Fibroblast of peridontal ligament (primary cell): ENCODE measurements at regions not wholly inside any gene's neighbourhood (a gene's known extent, or its start where the extent isn't known, plus 50 kb on each side); places are given as distances from the start of the nearest gene placed in this dataset.
"Not testable (repeated sequence)": the region's sequence is repeated elsewhere in the genome, so short reads cannot be mapped to it uniquely, and the experiment has no call there.

ENCODE experiments used
- DNase-seq: peaks from one replicate; pipeline ENCODE4 v3.0.0-alpha.2; 2010; ENCODE audit errors: extremely low read depth

DNA sequence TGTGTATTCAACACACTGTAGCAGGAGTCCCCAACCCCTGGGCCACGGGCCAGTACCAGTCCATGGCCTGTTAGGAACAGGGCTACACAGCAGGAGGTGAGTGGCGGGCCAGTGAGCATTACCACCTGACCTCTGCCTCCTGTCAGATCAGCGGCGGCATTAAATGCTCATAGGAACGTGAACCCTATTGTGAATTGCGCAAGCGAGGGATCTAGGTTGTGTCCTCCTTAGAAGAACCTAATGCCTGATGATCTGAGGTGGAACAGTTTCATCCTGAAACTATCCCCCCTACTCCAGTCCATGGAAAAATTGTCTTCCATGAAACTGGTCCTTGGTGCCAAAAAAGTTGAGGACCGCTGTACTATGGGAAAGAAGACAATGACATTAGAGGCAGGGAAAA is 386.9 kb downstream of the PREX1 start:
- DNase-seq = no peak

- DNase-seq = not testable (repeated sequence)
Observed at GRCh38 chr20:48440261-48440660, 387.5 kb downstream of the PREX1 start.

DNA sequence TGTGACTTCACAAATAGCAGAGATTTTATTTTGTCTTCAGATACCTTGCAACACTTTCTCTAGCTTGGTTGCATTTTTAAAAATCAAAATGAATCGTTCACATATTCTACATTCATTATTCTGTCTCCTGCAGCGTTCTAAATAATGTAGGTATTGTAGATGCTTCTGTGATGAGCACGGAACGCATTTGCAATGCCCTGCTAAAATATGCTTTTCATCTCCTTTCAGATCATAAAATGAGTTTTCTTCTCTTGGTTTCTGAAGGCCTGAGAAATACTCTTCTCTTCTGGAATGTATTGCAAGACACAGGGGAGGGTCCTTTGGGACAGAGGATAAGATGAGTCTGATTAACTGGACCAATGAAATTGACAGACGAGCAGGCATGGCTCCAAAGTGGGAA is 390.7 kb downstream of the PREX1 start:
- no peak for DNase-seq

DNA sequence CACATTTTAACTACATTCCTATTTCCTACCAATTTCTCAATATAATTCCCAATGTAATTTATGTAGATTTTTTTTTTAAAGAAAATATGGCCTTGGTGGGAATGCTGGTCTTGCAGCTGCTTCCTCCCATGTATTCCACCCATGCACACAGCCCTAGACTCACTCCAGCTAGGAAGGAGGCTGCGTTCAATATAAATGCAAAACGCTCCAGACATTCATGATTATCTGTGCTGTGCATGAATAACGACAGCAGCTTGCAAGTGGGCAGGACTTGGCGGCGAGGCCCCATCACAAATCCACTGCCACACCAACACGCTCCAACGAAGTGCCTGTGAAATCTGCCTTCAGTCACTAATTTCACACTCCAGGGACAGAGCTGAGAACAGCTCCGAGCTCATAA is 391.2 kb downstream of the PREX1 start:
- DNase-seq = not testable (repeated sequence)

- DNase-seq = no peak
Observed at GRCh38 chr20:48433178-48433577, 394.6 kb downstream of the PREX1 start.

DNA sequence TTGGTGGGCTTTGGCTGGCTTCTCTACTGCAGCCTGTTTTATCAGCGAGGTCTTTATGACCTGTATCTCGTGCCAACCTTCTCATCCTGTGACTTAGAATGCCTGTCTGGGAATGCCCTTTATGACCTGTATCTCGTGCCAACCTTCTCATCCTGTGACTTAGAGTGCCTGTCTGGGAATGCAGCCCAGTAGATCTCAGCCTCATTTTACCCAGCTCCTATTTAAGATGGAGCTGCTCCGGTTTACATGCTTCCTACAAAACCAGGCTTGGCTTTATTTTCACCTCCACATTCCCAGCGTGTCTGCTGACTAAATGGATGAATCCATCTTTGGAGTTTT is 395.3 kb downstream of the PREX1 start:
- DNase-seq = no peak

- no peak for DNase-seq
Observed at GRCh38 chr20:48431653-48432493, 395.9 kb downstream of the PREX1 start.

DNA sequence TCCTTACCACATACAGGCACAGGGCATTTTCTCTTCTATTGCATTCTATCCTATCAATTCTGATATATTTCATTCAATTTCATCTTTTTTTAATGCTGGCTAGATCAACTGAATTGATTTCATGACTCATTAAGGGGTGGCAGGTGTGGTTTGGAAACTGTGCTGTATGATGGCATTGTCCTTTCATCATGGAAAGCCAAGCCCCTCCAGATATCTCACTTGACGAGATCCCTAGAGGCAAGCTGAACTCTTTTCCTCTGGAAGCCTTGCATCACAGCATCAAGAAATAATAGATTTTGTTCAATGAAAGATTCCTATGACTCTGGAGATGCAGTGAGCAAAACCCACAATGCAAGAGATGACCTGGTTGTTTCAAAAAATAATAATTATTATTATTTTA is 401.2 kb downstream of the PREX1 start:
- DNase-seq = no peak

- no peak for DNase-seq
Observed at GRCh38 chr20:48425817-48426612, 401.8 kb downstream of the PREX1 start.

DNA sequence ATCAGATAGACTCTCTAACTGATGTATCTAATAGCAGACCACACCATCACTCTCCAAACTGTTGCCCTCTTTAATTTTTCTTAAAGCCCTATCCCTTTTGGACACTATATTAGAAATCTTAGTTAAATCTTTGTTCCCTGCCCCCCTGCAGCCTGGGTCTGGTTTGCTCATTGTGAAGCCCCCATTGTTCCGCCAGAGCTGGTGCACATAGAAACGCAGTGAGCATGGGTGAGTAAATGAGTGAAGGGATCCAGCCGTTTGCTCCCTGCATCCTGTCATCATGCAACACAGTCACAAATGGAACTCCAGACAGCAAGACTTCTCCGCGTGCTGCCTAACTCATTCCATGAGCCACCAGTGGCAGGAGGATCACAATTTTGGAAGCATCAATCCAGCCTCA is 402.5 kb downstream of the PREX1 start:
- DNase-seq = no peak

DNA sequence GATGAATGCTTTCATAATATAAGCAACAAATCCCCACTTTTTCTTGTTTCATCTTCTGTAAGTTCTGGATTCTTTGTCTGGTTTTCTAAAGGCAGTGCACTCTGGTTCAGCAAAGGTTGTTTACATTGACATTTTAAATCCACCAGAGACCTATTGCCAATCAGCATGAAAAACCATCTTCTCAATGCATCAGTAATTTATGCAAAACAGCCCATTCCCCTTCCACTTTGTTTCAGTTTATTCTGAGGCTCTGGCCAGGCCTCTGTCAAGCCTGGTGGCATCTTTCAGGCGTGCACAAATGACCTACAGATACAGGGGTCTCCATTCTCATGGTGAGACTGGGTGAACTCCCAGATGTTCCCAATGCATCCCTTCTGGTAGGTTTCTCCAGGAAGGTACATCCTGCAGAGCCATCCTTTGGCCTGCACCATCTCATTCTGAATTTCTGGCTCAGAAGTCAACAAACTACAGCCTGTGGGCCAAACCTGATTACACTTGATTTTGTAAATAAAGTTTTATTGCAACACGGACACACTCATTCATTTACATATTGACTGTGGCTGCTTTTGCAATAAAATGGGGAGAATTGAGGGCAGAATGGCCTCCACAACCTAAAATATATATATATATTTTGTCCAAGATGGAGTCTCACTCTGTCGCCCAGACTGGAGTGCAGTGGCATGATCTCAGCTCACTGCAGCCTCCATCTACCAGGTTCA is 405.4 kb downstream of the PREX1 start:
- DNase-seq = no peak

GRCh38 chr20:48421547-48421946 is 406.3 kb downstream of the PREX1 start:
- no peak for DNase-seq

DNA sequence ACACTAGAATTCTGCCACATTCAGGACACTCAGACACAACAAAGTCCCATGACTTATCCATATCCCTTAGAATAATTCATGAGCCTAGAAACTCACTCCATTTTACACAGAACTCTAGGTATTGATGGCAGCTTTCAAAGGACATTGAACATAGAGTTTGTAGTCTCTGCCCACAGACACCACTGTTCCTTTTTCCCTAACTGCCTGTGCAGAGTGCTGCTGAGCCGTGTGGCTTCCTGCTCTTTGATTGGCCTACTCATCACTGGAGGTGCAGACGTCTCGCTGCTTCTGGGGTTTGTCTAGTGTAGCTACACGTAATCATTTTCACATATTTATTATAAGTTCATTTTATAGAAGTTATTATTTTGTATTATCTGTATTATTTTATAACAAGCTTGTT is 407.6 kb downstream of the PREX1 start:
- no peak for DNase-seq

DNA sequence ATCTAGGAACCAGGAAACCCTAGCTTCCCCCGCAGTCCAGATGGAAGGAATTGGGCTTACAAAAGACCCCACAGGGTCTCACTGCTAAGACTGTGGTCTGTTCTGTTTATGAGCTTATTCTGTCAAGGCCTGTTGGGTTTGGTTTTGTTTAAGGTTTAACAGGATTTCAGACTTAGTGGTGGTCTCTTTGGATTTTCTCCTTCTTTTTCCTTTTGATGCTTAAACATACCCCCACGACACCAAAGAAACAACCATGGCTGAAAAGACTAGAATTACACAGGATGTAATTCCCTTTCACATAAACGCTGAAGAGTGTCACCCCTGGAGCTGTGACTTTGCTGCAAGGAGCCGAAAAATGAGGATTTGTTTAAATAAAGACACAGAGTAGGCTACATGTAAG is 408.6 kb downstream of the PREX1 start:
- DNase-seq = no peak

GRCh38 chr20:48416002-48416401 is 411.8 kb downstream of the PREX1 start:
- no peak for DNase-seq

- no peak for DNase-seq
Observed at GRCh38 chr20:48414786-48415185, 413.0 kb downstream of the PREX1 start.

DNA sequence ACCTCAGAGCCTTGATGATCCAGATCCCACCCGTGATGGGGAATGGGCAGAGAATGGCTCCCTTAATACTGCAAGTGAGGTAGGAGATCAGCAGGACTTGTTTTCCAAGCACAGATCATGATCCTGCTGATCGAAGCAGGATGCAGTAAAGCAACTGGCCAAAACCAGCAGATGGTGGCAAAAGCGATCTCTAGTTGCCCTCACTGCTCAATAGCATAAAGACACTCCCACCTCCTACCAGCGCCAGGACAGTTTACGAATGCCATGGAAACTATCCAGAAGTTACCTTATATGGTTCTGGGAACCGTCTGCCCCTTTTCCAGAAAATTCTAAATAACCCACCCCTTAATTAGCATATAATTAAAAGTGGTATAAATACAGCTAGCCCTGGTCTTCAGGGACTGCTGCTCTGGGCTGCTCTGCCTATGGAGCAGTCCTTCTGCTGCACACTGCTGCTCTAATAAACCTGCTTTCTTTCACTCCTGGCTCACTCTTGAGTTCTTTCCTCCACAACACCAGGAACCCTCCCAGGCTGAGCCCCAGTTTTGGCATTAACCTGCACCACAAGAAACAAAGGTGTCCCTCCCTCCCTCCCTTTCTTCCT is 415.8 kb downstream of the PREX1 start:
- no peak for DNase-seq

DNA sequence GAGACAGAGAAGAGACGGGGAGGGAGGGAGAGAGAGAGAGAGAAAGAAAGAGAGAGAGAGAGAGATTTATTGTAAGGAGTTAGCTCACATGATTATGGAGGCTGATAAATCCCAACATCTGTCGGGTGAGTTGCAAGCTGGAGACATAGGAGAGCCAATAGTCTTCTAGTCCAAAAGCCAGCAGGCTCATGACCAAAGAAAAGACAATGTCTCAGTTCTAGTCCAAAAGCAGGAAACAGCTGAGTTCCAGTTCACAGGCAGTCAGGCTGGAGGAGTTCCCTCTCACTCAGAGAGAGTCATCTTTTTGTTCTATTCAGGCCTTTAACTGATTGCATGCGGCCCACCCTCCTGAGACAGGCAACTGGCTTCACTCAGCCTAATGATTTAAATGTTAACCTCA is 416.6 kb downstream of the PREX1 start:
- no peak for DNase-seq

GRCh38 chr20:48409055-48409615 is 418.7 kb downstream of the PREX1 start:
- DNase-seq = no peak

- DNase-seq = no peak
Observed at GRCh38 chr20:48407710-48408109, 420.1 kb downstream of the PREX1 start.

DNA sequence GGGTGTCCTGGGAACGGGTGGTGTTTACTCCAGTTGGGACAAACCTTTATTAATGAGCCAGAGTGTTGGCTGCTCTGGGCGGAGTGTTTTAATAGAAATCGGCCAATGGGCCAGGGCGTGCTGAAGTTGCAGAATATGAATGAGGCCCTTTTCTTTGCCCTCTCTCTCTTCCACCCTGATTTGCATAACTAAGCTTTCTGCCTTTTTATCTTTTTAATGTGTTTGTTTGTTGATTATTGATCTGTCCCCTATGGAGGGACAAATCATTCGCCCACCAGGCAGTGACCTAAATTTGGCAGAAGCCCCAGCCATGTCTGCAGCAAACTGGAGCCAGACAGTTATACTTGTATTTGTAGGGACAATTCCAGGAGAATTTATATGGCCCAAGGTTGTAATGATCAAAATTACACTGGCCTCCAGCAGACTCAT is 420.9 kb downstream of the PREX1 start:
- no peak for DNase-seq

GRCh38 chr20:48406498-48406897 is 421.3 kb downstream of the PREX1 start:
- DNase-seq = no peak
